Adrenal gland (tissue), 9 donors: ENCODE measurements at regions not wholly inside any gene's neighbourhood (a gene's known extent, or its start where the extent isn't known, plus 50 kb on each side); places are given as distances from the start of the nearest gene placed in this dataset.

Experiments
- DNase-seq, 7 donors: peaks; one replicate each; pipeline ENCODE4 v3.0.0-alpha.2; 2019 to 2020
- H3K27ac ChIP-seq, 5 donors: fragments of 200-600 bp; sonication (generic) in 4 of 5; 1 replicate in 3 of 5; 2 replicates in 2 of 5; pipeline versions ENCODE4 v1.5.1 to v1.8.0; 2016 to 2020; ENCODE audit warnings: mild to moderate bottlenecking in 1 of 5
- H3K27me3 ChIP-seq: fragments of 200-600 bp; 2 replicates; pipeline ENCODE4 v1.8.0; 2021
- H3K36me3 ChIP-seq, 2 donors: fragments of 200-600 bp; replicated peaks in 1 of 2; 1 replicate in 1 of 2; 2 replicates in 1 of 2; pipeline versions ENCODE4 v1.5.1 to v1.8.0; 2018 to 2022
- H3K4me1 ChIP-seq, 2 donors: fragments of 200-600 bp; replicated peaks in 1 of 2; 1 replicate in 1 of 2; 2 replicates in 1 of 2; pipeline versions ENCODE4 v1.5.1 to v1.8.0; 2018 to 2021
- H3K4me3 ChIP-seq, 4 donors: fragments of 200-600 bp; sonication (generic) in 3 of 4; one replicate each; pipeline ENCODE4 v1.5.1; 2016 to 2018
- H3K9me3 ChIP-seq, 3 donors: fragments of 200-600 bp; sonication (generic) in 1 of 3; replicated peaks in 1 of 3; 1 replicate in 2 of 3; 2 replicates in 1 of 3; pipeline versions ENCODE4 v1.5.1 to v1.8.0; 2016 to 2021
- CTCF ChIP-seq, 6 experiments: fragments of 450-650 bp in 4 of 6; fragments of 200-600 bp in 2 of 6; sonication (generic) in 1 of 6; IDR thresholded peaks; 1 replicate in 5 of 6; 2 replicates in 1 of 6; pipeline versions ENCODE4 v1.5.1 to v1.8.0; 2016 to 2021; ENCODE audit warnings: antibody characterized with exemption in 6 of 6, mild to moderate bottlenecking in 2 of 6, moderate library complexity in 1 of 6
- POLR2A ChIP-seq, 2 donors: fragments of 450-650 bp; IDR thresholded peaks; one replicate each; pipeline ENCODE4 v1.6.1; 2017; ENCODE audit warnings: antibody characterized with exemption in 2 of 2, mild to moderate bottlenecking in 2 of 2, moderate library complexity in 1 of 2
- WGBS, 4 donors: extraction: QIAGEN DNeasy Blood & Tissue Kit in 2 of 4; methylation state at CpG; one replicate each; pipeline versions ENCODE4 v1.1.5 to v1.1.7; 2013 to 2017; 5-methylcytosine and 5-hydroxymethylcytosine counted together
- intact Hi-C, 2 donors: fragments of 100-400 bp; cut with DNase I; formaldehyde crosslinking; loops; one replicate each; pipeline versions ENCODE4 v1.14.1 to v1.15.0; 2022 to 2023
- donor health status: healthy with polysubstance abuse.
- donor health status: Bipolar disorder and iron deficiency.
- donor health status: DM: yes; HTN: yes; CAD: no.
- donor health status: DM: no; HTN: no; CAD: no.
- donor health status: DM: no; HTN: no; CAD: no.

GRCh38 chr6:100276311-100277057 lies 188.2 kb downstream of the SIM1 start:
- TF ChIP-seq POLR2A (IDR thresholded peaks at IDR 0.05): no peak
- TF ChIP-seq CTCF (IDR thresholded peaks at IDR 0.05): no peak
- Histone ChIP-seq H3K4me3 (no peak overlapping the region), H3K4me1 (no peaks in the 10 kb centered on the region), H3K27me3 (no peaks in the 10 kb centered on the region), H3K9me3 (no peaks in the 10 kb centered on the region), H3K36me3 (no peaks in the 10 kb centered on the region), H3K27ac (no peak overlapping the region)
- intact Hi-C loops: no loop called here
- no peak for DNase-seq
- WGBS, 4 donors: 75 to 84% (median 80%) methylated on average over 3 of the region's 3 CpGs

- TF ChIP-seq POLR2A (IDR thresholded peaks at IDR 0.05): no peak
- TF ChIP-seq CTCF (IDR thresholded peaks at IDR 0.05): no peak
- no peak overlapping the region for H3K27ac ChIP-seq
- intact Hi-C loops: no loop called here
- no peak for DNase-seq
- 88 to 95% (median 92%) methylated on average over 1 of the region's 1 CpG for WGBS, 4 donors
- no peaks in the 10 kb centered on the region for H3K36me3 ChIP-seq
- no peaks in the 10 kb centered on the region for H3K4me1 ChIP-seq
- no peak overlapping the region for H3K4me3 ChIP-seq
- H3K27me3 ChIP-seq: no peaks in the 10 kb centered on the region
- H3K9me3 ChIP-seq: no peaks in the 10 kb centered on the region
These were observed 190.6 kb downstream of the SIM1 start for GRCh38 chr6:100274147-100274546.

GRCh38 chr6:100271625-100272024 lies 193.1 kb downstream of the SIM1 start:
- DNase-seq: no peak
- no peak overlapping the region for H3K27ac ChIP-seq
- TF ChIP-seq CTCF (IDR thresholded peaks at IDR 0.05) (no peak), POLR2A (IDR thresholded peaks at IDR 0.05) (no peak)
- WGBS, 4 donors: 72 to 88% (median 77%) methylated on average over 2 of the region's 2 CpGs
- no peaks in the 10 kb centered on the region for H3K36me3 ChIP-seq
- no peaks in the 10 kb centered on the region for H3K9me3 ChIP-seq
- no peak overlapping the region for H3K4me3 ChIP-seq
- no peaks in the 10 kb centered on the region for H3K4me1 ChIP-seq
- intact Hi-C loops: no loop called here
- no peaks in the 10 kb centered on the region for H3K27me3 ChIP-seq

GRCh38 chr6:100271202-100271601 lies 193.5 kb downstream of the SIM1 start:
- Histone ChIP-seq H3K4me1 (no peaks in the 10 kb centered on the region), H3K27me3 (no peaks in the 10 kb centered on the region), H3K27ac (no peak overlapping the region), H3K4me3 (no peak overlapping the region), H3K36me3 (no peaks in the 10 kb centered on the region), H3K9me3 (no peaks in the 10 kb centered on the region)
- TF ChIP-seq CTCF (IDR thresholded peaks at IDR 0.05): no peak
- no peak for TF ChIP-seq POLR2A (IDR thresholded peaks at IDR 0.05)
- intact Hi-C loops: no loop called here
- DNase-seq: no peak
- 70 to 83% (median 72%) methylated on average over 5 of the region's 5 CpGs for WGBS, 4 donors
